ENCODE measurements at regions not wholly inside any gene's neighbourhood (a gene's known extent, or its start where the extent isn't known, plus 50 kb on each side); places are given as distances from the start of the nearest gene placed in this dataset.

- DNase-seq = no peak
Observed at GRCh38 chr2:239537633-239538356, 137.0 kb upstream of the HDAC4 start.

DNA sequence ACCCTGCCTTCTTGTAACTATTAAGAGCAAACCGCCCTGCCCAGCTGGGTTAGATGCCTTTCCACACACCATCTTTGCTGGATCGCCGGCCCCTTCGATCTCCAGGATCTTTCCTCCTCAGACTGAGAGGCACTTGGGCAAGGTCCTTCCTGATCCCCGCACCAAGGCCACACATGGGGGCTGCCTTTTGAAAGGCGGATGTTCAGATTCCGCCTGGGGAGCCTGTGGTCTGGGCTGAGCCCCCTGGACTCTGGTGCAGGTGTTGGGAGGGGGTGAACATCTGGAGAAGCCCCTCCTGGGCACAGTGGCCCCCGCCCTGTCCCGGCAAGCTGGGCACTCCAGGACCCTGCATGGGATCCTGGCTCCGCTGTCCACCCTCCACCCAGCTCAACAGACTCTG lies 135.4 kb upstream of the HDAC4 start:
- DNase-seq = no peak

GRCh38 chr2:239535413-239536144 lies 134.8 kb upstream of the HDAC4 start:
- no peak for DNase-seq

GRCh38 chr2:239534581-239535412 lies 134.0 kb upstream of the HDAC4 start:
- no peak for DNase-seq

GRCh38 chr2:239533569-239534316 lies 132.9 kb upstream of the HDAC4 start:
- no peak for DNase-seq

DNA sequence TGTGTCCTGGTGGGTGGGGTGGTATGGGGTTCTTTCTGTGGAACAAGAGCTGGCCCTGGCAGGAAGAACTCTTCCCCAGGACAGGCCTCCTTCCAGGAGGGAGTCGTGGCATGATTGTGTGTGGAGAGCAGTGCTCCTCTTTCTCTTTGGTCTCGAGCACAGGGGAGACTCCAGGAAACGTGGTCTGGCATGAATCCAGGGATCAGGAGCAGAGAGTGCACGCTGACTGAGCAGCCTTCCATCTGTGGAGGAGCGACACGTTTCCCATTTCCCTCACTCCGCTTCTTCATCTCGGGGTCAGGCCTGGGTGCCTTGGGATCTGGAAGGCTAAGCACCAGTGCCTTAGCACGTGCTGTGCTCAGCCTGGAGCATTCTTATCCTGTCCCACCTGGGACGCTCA lies 132.0 kb upstream of the HDAC4 start:
- DNase-seq = no peak

DNA sequence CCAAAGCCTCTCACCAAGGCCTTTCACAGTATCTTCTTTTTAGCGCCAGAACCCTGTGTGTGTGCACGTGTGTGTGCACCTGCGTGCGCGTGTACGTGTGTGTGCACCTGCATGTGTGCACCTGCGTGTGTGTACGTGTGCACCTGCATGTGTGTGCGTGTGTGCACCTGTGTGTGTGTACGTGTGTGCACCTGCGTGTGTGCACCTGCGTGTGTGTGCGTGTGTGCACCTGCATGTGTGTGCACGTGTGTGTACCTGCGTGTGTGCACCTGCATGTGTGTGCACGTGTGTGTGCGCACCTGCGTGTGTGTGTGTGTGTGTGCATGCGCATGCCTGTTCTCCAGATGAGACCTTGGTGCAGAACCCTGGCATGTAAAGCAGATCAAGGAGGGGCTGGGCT lies 131.4 kb upstream of the HDAC4 start:
- no peak for DNase-seq

GRCh38 chr2:239531456-239532241 lies 130.8 kb upstream of the HDAC4 start:
- DNase-seq = no peak

GRCh38 chr2:239530749-239531316 lies 130.0 kb upstream of the HDAC4 start:
- DNase-seq = no peak

- DNase-seq = no peak
Observed at GRCh38 chr2:239529313-239530015, 128.6 kb upstream of the HDAC4 start.

- no peak for DNase-seq
Observed at GRCh38 chr2:239528883-239529282, 128.1 kb upstream of the HDAC4 start.

DNA sequence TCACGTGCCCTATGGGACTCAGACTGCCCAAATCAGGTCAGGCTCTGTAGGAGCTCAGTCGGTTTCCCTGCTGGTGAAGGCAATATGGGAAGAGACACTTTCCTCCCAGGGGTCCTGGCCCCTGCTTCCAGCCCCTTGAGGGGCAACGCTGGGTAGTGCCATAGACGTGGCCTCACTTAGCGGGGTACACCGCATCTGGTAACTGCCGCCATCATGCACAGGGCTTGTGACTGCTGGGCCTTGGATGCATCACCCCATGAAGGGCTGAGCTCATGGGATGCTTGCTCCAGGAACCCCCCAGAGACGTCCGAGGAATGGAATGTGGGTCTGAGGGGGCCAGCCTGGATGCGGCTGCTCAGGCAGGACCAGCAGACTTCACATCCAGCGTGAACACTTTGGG lies 127.3 kb upstream of the HDAC4 start:
- no peak for DNase-seq

- no peak for DNase-seq
Observed at GRCh38 chr2:239526666-239527415, 126.0 kb upstream of the HDAC4 start.

GRCh38 chr2:239526038-239526437 lies 125.2 kb upstream of the HDAC4 start:
- no peak for DNase-seq

DNA sequence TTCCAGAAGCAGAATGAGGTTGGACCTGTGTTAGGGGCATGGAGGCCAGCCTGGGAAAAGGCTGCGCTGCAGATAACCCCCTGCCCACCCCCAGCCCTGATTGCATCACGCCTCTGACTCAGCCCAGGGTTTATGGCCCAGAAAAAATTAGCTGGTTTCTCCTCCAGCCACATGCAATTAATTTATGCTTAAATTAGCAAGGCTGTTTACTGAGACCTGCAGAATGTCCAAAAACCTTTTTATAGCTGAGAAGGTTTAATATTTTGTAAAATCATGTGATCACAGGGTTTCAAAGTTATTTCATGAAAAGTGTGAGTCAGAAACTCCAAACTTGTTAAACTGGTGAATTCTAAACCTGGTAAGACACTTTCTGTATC lies 123.1 kb upstream of the HDAC4 start:
- DNase-seq = no peak

DNA sequence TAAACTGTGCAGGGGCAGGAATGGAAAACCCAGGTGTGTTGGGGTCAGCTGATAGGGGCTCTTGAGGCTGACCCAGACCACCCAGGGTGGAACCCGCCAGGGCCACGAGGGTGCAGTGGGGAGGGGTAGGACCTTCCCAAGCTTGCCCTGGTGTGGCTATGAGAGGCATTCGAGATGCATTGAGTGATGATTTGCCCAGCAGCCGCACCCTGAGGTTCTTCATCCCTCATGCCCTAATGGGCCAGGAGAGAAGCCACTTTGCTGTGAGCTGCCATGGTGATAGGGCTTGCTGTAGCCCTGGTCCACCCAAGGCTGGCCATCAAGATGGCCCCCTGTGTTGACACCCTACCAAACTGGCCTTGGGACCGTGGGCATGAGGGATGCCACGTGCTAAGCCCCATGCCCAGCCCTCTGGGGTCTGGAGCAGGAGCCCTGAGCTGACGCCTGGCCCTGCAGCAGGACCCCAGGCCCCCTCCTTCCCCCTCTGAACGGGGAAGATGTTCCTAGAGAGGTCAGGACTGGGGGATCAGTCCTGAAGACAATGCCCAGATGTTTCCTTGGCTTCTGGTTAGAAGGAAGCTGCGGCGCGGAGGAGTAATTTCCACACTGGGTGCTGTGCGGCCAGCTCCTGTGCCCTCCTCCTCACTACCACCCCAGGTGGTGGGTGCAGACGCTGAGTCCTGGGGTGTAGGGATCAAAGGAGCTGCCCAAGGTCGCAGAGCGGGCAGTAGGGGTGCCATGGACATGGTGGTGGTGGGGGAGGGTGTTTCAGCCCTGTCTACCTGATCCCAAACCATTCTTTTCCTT lies 122.5 kb upstream of the HDAC4 start:
- no peak for DNase-seq

- no peak for DNase-seq
Observed at GRCh38 chr2:239522740-239523119, 121.9 kb upstream of the HDAC4 start.

DNA sequence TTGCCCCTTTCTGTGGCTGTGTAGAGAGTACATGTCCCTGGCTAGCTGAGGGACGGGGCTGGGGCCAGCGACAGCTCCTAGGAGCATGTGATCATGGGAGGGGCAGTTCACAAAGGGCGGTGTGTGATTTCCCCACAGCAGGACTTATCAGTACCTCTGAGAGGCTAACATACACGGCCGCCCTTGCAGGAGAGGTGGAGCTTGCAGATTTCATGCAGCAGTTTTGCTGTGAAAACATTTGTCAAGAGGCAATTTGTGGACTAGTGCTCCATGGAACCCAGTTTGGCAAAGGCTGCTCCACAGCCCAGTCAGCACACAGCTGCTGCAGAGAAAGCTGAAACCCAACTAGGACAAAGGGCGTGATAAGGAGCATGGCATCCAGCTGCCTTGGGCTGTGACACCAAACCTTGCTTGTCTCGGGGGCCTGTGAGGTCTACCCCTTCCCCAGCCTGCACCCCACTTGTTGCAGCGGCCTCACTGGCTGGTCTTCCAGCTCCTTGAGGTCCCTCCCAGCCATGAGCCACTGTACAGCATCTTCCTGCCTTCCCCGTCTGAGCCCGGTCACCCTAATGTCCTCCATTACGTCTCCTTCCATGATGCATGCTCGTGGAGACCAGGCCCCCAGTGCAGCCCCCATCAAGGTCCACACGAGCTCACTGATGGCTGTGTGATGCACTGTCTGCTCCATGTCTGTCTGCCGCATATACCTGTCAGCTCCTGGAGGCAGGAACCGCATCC lies 121.4 kb upstream of the HDAC4 start:
- no peak for DNase-seq

GRCh38 chr2:239521518-239521815 lies 120.6 kb upstream of the HDAC4 start:
- no peak for DNase-seq

All from fibroblast of upper back skin (primary cell).